Fibroblast of lung (primary cell): ENCODE measurements at regions not wholly inside any gene's neighbourhood (a gene's known extent, or its start where the extent isn't known, plus 50 kb on each side); places are given as distances from the start of the nearest gene placed in this dataset.

ENCODE experiments used
- CTCF ChIP-seq, 2 donors: IDR thresholded peaks in 1 of 2; conservative IDR thresholded peaks in 1 of 2; 1 replicate in 1 of 2; 2 replicates in 1 of 2; pipeline ENCODE4 v1.5.1; 2011 to 2012; ENCODE audit warnings: low read length in 2 of 2, control low read depth in 1 of 2, inconsistent platforms in 1 of 2, low read depth in 1 of 2, mild to moderate bottlenecking in 1 of 2
- EZH2 ChIP-seq: IDR thresholded peaks from 2 replicates; pipeline ENCODE4 v1.5.1; 2012; ENCODE audit warnings: low read length, control low read depth, mild to moderate bottlenecking; ENCODE audit errors: missing control alignments

DNA sequence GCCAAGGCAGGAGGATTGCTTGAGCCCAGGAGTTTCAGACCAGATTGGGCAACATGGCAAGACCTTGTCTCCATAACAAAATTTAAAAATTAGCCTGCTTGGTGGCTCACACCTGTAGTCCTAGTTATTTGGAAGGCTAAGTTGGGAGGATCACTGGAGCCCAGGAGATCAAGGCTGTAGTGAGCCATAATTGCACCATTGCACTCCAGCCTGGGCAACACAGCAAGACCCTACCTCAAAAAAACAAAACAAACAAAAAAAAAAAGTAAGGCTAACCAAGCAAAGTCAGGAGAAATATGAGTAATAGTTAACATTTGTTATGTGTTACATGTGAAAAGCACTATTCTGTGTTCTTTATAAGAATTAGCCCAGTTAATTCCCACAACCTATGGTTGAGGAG is 74.7 kb downstream of the FOXB2 start:
- TF ChIP-seq CTCF (conservative IDR thresholded peaks at IDR 0.05 in 1 of 2, IDR thresholded peaks at IDR 0.05 in 1 of 2; ENCODE audit: low read depth in 1 of 2, low read length in 2 of 2) (no peak), EZH2 (no peak)
